NT2/D1 (cell line): ENCODE measurements at regions not wholly inside any gene's neighbourhood (a gene's known extent, or its start where the extent isn't known, plus 50 kb on each side); places are given as distances from the start of the nearest gene placed in this dataset.

Source experiments
- DNase-seq: peaks from one replicate; pipeline ENCODE4 v3.0.0-alpha.2; 2011; ENCODE audit warnings: low read depth, low spot score
- H3K27me3 ChIP-seq: 2 replicates; pipeline ENCODE4 v1.6.0; 2011; ENCODE audit warnings: mild to moderate bottlenecking; ENCODE audit not compliant: insufficient read length, insufficient read depth
- H3K36me3 ChIP-seq: 2 replicates; pipeline ENCODE4 v1.6.1; 2011; ENCODE audit warnings: mild to moderate bottlenecking, low read length, mixed read lengths; ENCODE audit not compliant: insufficient read depth, insufficient read length
- H3K4me1 ChIP-seq: 2 replicates; pipeline ENCODE4 v1.5.1; 2011; ENCODE audit not compliant: insufficient read depth, insufficient read length
- H3K4me3 ChIP-seq: 2 replicates; pipeline ENCODE4 v1.5.1; 2011; ENCODE audit warnings: low read depth; ENCODE audit not compliant: insufficient read length
- H3K9ac ChIP-seq: 2 replicates; pipeline ENCODE4 v1.6.0; 2011; ENCODE audit warnings: low read depth; ENCODE audit not compliant: insufficient read length
- H3K9me3 ChIP-seq: 2 replicates; pipeline ENCODE4 v1.5.1; 2011; ENCODE audit warnings: mild to moderate bottlenecking, low read length; ENCODE audit not compliant: insufficient read depth
- SUZ12 ChIP-seq: IDR thresholded peaks from 2 replicates; pipeline ENCODE4 v1.6.1; 2011; ENCODE audit not compliant: insufficient read length, insufficient read depth; ENCODE audit errors: extremely low read depth
- YY1 ChIP-seq: IDR thresholded peaks from 2 replicates; pipeline ENCODE4 v1.6.1; 2011; ENCODE audit not compliant: insufficient read length, insufficient read depth
- ZNF274 ChIP-seq: IDR thresholded peaks from 2 replicates; pipeline ENCODE4 v1.6.1; 2011; ENCODE audit warnings: mild to moderate bottlenecking, low read depth, low read length

- Histone ChIP-seq H3K36me3 (no peaks in the 10 kb centered on the region), H3K4me1 (no peaks in the 10 kb centered on the region), H3K4me3 (no peak overlapping the region), H3K9me3 (no peaks in the 10 kb centered on the region), H3K9ac (no peak overlapping the region), H3K27me3 (no peaks in the 10 kb centered on the region)
- TF ChIP-seq SUZ12 (no peak), YY1 (no peak), ZNF274 (no peak)
- no peak for DNase-seq
Observed at GRCh38 chr18:44589693-44590355, 90.9 kb upstream of the SETBP1 start.

GRCh38 chr18:44590956-44591670 lies 89.6 kb upstream of the SETBP1 start:
- H3K9me3 ChIP-seq = no peaks in the 10 kb centered on the region
- H3K4me1 ChIP-seq = no peaks in the 10 kb centered on the region
- no peak for DNase-seq
- no peak overlapping the region for H3K4me3 ChIP-seq
- TF ChIP-seq SUZ12 (no peak), YY1 (no peak), ZNF274 (no peak)
- H3K36me3 ChIP-seq = no peaks in the 10 kb centered on the region
- no peak overlapping the region for H3K9ac ChIP-seq
- H3K27me3 ChIP-seq = no peaks in the 10 kb centered on the region

- no peak for DNase-seq
- no peak overlapping the region for H3K9ac ChIP-seq
- H3K36me3 ChIP-seq = no peaks in the 10 kb centered on the region
- no peaks in the 10 kb centered on the region for H3K27me3 ChIP-seq
- TF ChIP-seq YY1 = no peak
- TF ChIP-seq SUZ12 = no peak
- no peak for TF ChIP-seq ZNF274
- no peak overlapping the region for H3K4me3 ChIP-seq
- no peaks in the 10 kb centered on the region for H3K9me3 ChIP-seq
- no peaks in the 10 kb centered on the region for H3K4me1 ChIP-seq
Observed at GRCh38 chr18:44592639-44593038, 88.0 kb upstream of the SETBP1 start.

GRCh38 chr18:44594799-44595467 lies 85.8 kb upstream of the SETBP1 start:
- no peaks in the 10 kb centered on the region for H3K4me1 ChIP-seq
- H3K27me3 ChIP-seq = no peaks in the 10 kb centered on the region
- TF ChIP-seq YY1 (no peak), SUZ12 (no peak), ZNF274 (no peak)
- no peaks in the 10 kb centered on the region for H3K36me3 ChIP-seq
- DNase-seq = no peak
- H3K9ac ChIP-seq = no peak overlapping the region
- H3K9me3 ChIP-seq = no peaks in the 10 kb centered on the region
- no peak overlapping the region for H3K4me3 ChIP-seq

GRCh38 chr18:44597797-44598196 lies 82.9 kb upstream of the SETBP1 start:
- Histone ChIP-seq H3K4me1 (no peaks in the 10 kb centered on the region), H3K9me3 (no peaks in the 10 kb centered on the region), H3K36me3 (no peaks in the 10 kb centered on the region), H3K9ac (no peak overlapping the region), H3K4me3 (no peak overlapping the region), H3K27me3 (no peaks in the 10 kb centered on the region)
- no peak for DNase-seq
- TF ChIP-seq SUZ12 (no peak), YY1 (no peak), ZNF274 (no peak)

- no peak overlapping the region for H3K9ac ChIP-seq
Observed at GRCh38 chr18:44598514-44598913, 82.2 kb upstream of the SETBP1 start.

GRCh38 chr18:44599412-44599811 lies 81.3 kb upstream of the SETBP1 start:
- TF ChIP-seq YY1 (no peak), SUZ12 (no peak), ZNF274 (no peak)
- no peak for DNase-seq
- H3K36me3 ChIP-seq = no peaks in the 10 kb centered on the region
- no peaks in the 10 kb centered on the region for H3K9me3 ChIP-seq
- no peak overlapping the region for H3K9ac ChIP-seq
- no peaks in the 10 kb centered on the region for H3K4me1 ChIP-seq
- no peaks in the 10 kb centered on the region for H3K27me3 ChIP-seq
- H3K4me3 ChIP-seq = no peak overlapping the region

More at GRCh38 chr18:44598514-44598913, 82.2 kb upstream of the SETBP1 start:
- no peaks in the 10 kb centered on the region for H3K4me1 ChIP-seq
- H3K4me3 ChIP-seq = no peak overlapping the region
- TF ChIP-seq ZNF274 = no peak
- no peak for TF ChIP-seq SUZ12
- TF ChIP-seq YY1 = no peak
- H3K9me3 ChIP-seq = no peaks in the 10 kb centered on the region
- no peaks in the 10 kb centered on the region for H3K27me3 ChIP-seq
- no peaks in the 10 kb centered on the region for H3K36me3 ChIP-seq
- no peak for DNase-seq
